BJ (cell line): ENCODE measurements at regions not wholly inside any gene's neighbourhood (a gene's known extent, or its start where the extent isn't known, plus 50 kb on each side); places are given as distances from the start of the nearest gene placed in this dataset.

Experiments
- CTCF ChIA-PET: fragments of 350-600 bp; formaldehyde crosslinking; extraction: SDS; loops from one replicate; lab custom pipeline; 2021; ENCODE audit warnings: antibody characterized with exemption, inconsistent platforms; lab: Yijun Ruan, JAX
- POLR2A ChIA-PET: fragments of 300-600 bp; sonication (Branson Sonifier 250); formaldehyde crosslinking; extraction: SDS; loops from one replicate; lab custom pipeline; 2021; ENCODE audit warnings: antibody characterized with exemption; lab: Charles Lee
- DNase-seq: peaks from one replicate; pipeline ENCODE4 v3.0.0-alpha.2; 2011; ENCODE audit warnings: low read depth
- H3K27me3 ChIP-seq: 2 replicates; pipeline ENCODE4 v1.6.0; 2011; ENCODE audit warnings: low read length; ENCODE audit not compliant: control insufficient read depth, insufficient read depth
- H3K36me3 ChIP-seq: 2 replicates; pipeline ENCODE4 v1.5.1; 2011; ENCODE audit warnings: low read length; ENCODE audit not compliant: control insufficient read depth, insufficient read depth
- H3K4me3 ChIP-seq: 2 replicates; pipeline ENCODE4 v1.5.1; 2011; ENCODE audit warnings: low read depth, mild to moderate bottlenecking, control low read depth, low read length
- TF ChIP-seq, protein P1 (sequence below): IDR thresholded peaks from 2 replicates; pipeline ENCODE4 v1.5.1; 2011; ENCODE audit warnings: low read depth, mild to moderate bottlenecking, control low read depth, inconsistent platforms, low read length, moderate library complexity; ENCODE audit not compliant: insufficient read depth

DNA sequence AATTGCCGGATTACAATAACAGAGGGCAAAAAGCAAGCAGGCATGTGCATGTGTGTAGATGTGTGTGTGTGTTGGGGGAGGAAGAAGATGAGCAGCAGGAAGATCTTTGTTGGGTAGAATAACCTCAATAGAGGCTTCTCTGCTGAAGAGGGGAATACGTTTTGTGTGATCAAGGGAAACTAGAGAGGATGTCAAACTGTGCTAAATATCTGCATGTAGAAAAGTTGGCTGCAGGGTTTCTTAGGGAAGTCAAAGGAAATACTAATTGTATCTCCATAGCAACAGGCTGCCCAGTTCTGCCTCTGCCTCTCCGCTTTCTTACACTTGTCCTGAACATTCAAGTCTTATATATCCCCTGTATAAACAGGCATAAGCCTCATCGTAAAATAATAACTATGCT is 190.1 kb upstream of the RND3 start:
- TF ChIP-seq, protein P1, sequence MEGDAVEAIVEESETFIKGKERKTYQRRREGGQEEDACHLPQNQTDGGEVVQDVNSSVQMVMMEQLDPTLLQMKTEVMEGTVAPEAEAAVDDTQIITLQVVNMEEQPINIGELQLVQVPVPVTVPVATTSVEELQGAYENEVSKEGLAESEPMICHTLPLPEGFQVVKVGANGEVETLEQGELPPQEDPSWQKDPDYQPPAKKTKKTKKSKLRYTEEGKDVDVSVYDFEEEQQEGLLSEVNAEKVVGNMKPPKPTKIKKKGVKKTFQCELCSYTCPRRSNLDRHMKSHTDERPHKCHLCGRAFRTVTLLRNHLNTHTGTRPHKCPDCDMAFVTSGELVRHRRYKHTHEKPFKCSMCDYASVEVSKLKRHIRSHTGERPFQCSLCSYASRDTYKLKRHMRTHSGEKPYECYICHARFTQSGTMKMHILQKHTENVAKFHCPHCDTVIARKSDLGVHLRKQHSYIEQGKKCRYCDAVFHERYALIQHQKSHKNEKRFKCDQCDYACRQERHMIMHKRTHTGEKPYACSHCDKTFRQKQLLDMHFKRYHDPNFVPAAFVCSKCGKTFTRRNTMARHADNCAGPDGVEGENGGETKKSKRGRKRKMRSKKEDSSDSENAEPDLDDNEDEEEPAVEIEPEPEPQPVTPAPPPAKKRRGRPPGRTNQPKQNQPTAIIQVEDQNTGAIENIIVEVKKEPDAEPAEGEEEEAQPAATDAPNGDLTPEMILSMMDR: no peak
- Histone ChIP-seq H3K4me3 (no peak overlapping the region), H3K36me3 (no peaks in the 10 kb centered on the region), H3K27me3 (no peaks in the 10 kb centered on the region)
- CTCF ChIA-PET: no interaction called here
- POLR2A ChIA-PET: no interaction called here
- no peak for DNase-seq

DNA sequence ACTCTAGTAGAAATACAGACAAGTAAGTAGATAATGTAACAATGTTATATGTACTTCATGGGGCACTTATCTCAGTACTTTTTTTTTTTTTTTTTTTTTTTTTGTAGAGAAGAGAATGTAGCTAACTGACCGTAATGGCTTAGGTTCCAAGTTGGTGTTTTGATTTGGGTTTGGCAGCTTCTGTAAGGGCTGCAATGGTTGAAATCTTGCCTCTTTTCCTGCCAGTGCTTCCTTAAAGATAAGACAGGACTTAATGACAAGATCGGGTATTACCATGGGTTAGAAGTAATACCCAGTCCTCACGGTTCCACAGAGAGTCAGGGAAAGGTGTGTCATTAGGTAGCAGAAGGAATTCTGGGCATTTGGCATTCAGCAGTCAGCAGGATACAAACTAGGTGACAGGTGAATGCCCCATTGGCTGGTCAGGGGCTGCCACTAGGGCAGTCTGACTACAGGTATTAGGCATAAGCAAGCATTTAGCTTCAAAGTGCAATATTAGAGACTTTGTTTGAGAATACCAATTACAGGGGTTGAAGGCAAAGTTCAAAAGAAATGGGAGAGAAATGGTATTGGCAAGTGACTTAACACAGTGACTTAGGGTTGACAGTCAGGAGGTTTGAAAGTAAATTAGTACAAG is 189.4 kb upstream of the RND3 start:
- H3K36me3 ChIP-seq: no peaks in the 10 kb centered on the region
- CTCF ChIA-PET: no interaction called here
- POLR2A ChIA-PET: no interaction called here
- no peak overlapping the region for H3K4me3 ChIP-seq
- TF ChIP-seq, protein P1: no peak
- H3K27me3 ChIP-seq: no peaks in the 10 kb centered on the region
- DNase-seq: no peak

DNA sequence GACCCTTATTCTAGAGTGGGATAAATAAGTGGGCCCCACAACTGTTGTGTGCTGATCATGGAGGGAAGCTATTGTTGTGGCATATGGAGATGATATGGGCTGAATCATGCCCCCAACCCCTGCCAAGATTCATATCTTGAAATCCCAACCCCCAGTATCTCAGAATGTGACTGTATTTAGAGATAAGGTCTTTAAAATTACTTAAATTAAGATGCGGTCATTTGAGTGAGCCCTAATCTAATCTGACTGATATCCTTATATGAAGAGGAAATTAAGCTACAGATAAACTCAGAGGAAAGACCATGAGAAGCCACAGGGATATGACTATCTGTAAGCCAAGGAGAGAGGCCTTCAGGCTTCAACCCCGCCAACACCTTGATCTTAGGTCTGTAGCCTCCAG is 188.3 kb upstream of the RND3 start:
- TF ChIP-seq, protein P1: no peak
- no peaks in the 10 kb centered on the region for H3K36me3 ChIP-seq
- H3K27me3 ChIP-seq: no peaks in the 10 kb centered on the region
- no peak overlapping the region for H3K4me3 ChIP-seq
- CTCF ChIA-PET: no interaction called here
- no peak for DNase-seq
- POLR2A ChIA-PET: interaction anchor here (0.6 kb wide), 1 partner anchor 395 kb away, joined by 3 read pairs; no protein-coding TSS in a partner anchor

DNA sequence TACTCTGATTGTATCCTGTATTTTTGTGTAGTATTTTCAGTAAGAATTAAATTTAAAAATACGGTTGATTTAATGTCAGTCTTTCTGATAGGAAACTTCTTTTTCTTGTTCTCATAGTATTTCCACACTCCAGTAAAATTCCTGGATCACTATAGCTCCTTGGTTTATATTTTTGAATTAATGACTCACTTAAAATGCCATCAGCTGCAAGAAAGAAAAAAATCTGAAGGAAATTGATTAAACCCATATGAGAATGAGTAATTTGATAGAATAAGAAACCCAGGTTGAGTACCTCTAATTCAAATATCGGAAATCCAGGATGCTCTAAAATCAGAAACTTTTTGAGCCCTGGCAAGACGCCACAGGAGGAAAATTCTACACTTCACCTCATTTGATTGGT is 186.8 kb upstream of the RND3 start:
- TF ChIP-seq, protein P1: no peak
- Histone ChIP-seq H3K36me3 (no peaks in the 10 kb centered on the region), H3K4me3 (no peak overlapping the region), H3K27me3 (no peaks in the 10 kb centered on the region)
- CTCF ChIA-PET: no interaction called here
- POLR2A ChIA-PET: interaction anchor here (0.5 kb wide), 1 partner anchor 1264 kb away, joined by 4 read pairs; no protein-coding TSS in a partner anchor
- DNase-seq: no peak

DNA sequence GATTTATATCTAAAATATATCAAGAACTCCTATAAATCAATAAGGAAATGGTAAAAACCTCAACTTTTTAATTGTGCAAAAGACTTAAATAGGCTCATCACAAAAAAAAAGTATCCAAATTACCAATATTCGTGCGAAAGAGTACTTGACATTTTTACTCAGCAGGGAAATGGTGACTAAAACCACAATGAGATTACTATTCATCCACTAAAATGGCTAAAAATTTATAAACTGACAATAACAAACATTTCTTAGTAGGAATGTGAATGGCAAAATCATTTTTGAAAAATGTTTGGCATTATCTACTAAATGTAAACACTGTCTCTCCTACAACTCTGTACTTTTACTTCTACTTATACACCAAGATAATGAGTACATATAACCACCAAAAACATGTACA is 184.8 kb upstream of the RND3 start:
- Histone ChIP-seq H3K4me3 (no peak overlapping the region), H3K36me3 (no peaks in the 10 kb centered on the region), H3K27me3 (no peaks in the 10 kb centered on the region)
- ChIA-PET CTCF (no interaction called here), POLR2A (no interaction called here)
- DNase-seq: no peak
- TF ChIP-seq, protein P1: no peak
